Gastroesophageal sphincter (tissue), 3 donors: ENCODE measurements at regions not wholly inside any gene's neighbourhood (a gene's known extent, or its start where the extent isn't known, plus 50 kb on each side); places are given as distances from the start of the nearest gene placed in this dataset.

Experiments
- CTCF ChIP-seq, 4 experiments: fragments of 200-600 bp in 2 of 4; fragments of 450-650 bp in 2 of 4; sonication (generic) in 1 of 4; IDR thresholded peaks; one replicate each; pipeline ENCODE4 v1.5.1; 2017 to 2019; ENCODE audit warnings: antibody characterized with exemption in 4 of 4, mild to moderate bottlenecking in 2 of 4, moderate library complexity in 2 of 4
- EP300 ChIP-seq: sonication (generic); formaldehyde crosslinking; IDR thresholded peaks from one replicate; pipeline ENCODE4 v1.6.1; 2017; ENCODE audit warnings: antibody characterized with exemption, mild to moderate bottlenecking
- POLR2A ChIP-seq, 2 donors: fragments of 450-650 bp; IDR thresholded peaks; one replicate each; pipeline ENCODE4 v1.6.1; 2017; ENCODE audit warnings: antibody characterized with exemption in 2 of 2, mild to moderate bottlenecking in 2 of 2, moderate library complexity in 1 of 2
- POLR2AphosphoS5 ChIP-seq: sonication (generic); formaldehyde crosslinking; IDR thresholded peaks from one replicate; pipeline ENCODE4 v1.6.1; 2017; ENCODE audit warnings: antibody characterized with exemption

- TF ChIP-seq CTCF (IDR thresholded peaks at IDR 0.05), result no peak
- no peak for TF ChIP-seq POLR2A (IDR thresholded peaks at IDR 0.05)
- no peak for TF ChIP-seq EP300
- no peak for TF ChIP-seq POLR2AphosphoS5
These were observed 374.8 kb downstream of the SEMA3D start for GRCh38 chr7:84812021-84812420.
